ENCODE measurements at regions not wholly inside any gene's neighbourhood (a gene's known extent, or its start where the extent isn't known, plus 50 kb on each side); places are given as distances from the start of the nearest gene placed in this dataset.

DNA sequence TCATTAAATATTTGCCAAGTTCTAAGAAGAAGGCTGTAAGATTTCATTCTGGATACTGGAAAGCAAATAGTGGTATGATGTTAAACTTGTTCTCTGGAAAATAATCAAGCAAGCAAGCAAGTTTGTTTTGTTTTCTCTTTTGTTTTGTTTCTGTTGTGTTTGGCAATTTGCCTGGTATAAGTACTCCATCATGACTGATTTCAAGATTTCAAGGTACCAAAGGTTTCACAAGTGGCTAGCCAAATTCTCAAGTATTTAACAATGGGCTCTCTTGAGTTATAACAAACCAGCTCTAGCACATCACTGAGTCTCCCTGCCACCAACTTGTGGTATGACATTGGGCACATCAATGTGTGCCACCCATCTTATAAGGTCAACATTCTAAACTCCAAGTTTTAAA is 151.7 kb upstream of the IGFBP3 start:
- H3K79me2 ChIP-seq (ENCODE audit: insufficient read depth, low read length): no peaks in the 10 kb centered on the region
- Mint-ChIP-seq H3K27ac (ENCODE audit: unreplicated experiment) (no peak overlapping the region), H3K4me3 (ENCODE audit: unreplicated experiment) (no peak overlapping the region), H3K27me3 (ENCODE audit: low read depth, unreplicated experiment) (no peaks in the 10 kb centered on the region), H3K9me3 (ENCODE audit: unreplicated experiment) (no peaks in the 10 kb centered on the region), H3K4me1 (ENCODE audit: low read depth, unreplicated experiment) (peaks cover 35% of the 10 kb centered on the region), H3K36me3 (ENCODE audit: low read depth, unreplicated experiment) (no peaks in the 10 kb centered on the region)
- no peaks in the 10 kb centered on the region for H3K36me3 ChIP-seq (ENCODE audit: insufficient read depth, low read length)
- peak; percentile 45 for DNase-seq (ENCODE audit: low read depth)
- no peak overlapping the region for H3K27ac ChIP-seq (ENCODE audit: low read depth, low read length)
- H3K4me3 ChIP-seq (ENCODE audit: insufficient read depth, low read depth, low read length): no peak overlapping the region
- peak; percentile 39 for FAIRE-seq
- H3K4me2 ChIP-seq (ENCODE audit: low read length): no peak overlapping the region
- H4K20me1 ChIP-seq (ENCODE audit: insufficient read depth, low read length): no peaks in the 10 kb centered on the region
- no peaks in the 10 kb centered on the region for H3K9me3 ChIP-seq (ENCODE audit: insufficient read depth, low read depth, low read length)
- peaks cover 7% of the 10 kb centered on the region for H3K4me1 ChIP-seq (ENCODE audit: insufficient read depth, low read length)
- no peak overlapping the region for H2AFZ ChIP-seq (ENCODE audit: low read depth, low read length)
- H3K27me3 ChIP-seq (ENCODE audit: insufficient read depth, low read length): no peaks in the 10 kb centered on the region
- TF ChIP-seq, protein P1, sequence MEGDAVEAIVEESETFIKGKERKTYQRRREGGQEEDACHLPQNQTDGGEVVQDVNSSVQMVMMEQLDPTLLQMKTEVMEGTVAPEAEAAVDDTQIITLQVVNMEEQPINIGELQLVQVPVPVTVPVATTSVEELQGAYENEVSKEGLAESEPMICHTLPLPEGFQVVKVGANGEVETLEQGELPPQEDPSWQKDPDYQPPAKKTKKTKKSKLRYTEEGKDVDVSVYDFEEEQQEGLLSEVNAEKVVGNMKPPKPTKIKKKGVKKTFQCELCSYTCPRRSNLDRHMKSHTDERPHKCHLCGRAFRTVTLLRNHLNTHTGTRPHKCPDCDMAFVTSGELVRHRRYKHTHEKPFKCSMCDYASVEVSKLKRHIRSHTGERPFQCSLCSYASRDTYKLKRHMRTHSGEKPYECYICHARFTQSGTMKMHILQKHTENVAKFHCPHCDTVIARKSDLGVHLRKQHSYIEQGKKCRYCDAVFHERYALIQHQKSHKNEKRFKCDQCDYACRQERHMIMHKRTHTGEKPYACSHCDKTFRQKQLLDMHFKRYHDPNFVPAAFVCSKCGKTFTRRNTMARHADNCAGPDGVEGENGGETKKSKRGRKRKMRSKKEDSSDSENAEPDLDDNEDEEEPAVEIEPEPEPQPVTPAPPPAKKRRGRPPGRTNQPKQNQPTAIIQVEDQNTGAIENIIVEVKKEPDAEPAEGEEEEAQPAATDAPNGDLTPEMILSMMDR (IDR thresholded peaks at IDR 0.05; ENCODE audit: insufficient read depth, low read depth, low read length): no peak
- TF ChIP-seq EZH2 (IDR thresholded peaks at IDR 0.05; ENCODE audit: insufficient read depth, low read length): no peak
- H3K9ac ChIP-seq (ENCODE audit: low read length): no peak overlapping the region

DNA sequence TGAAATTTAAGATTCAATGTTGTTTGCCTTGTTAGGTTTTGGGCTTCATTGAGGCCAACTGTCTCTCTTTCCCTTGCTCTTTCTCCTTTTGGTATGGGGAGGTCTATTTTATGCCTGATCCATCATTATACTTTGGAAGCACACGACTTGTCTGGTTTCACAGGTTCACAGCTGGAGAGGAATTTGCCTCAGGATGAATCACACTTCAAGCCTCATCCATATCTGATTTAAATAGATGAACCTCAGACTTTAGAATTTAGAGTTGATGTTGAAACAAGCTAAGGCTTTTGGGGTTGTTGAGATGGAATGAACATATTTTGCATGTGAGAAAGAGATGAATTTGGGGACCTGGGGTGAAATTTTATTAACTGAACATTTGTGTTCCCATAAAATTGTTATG is 150.5 kb upstream of the IGFBP3 start:
- FAIRE-seq (peak; percentile 67), DNase-seq (ENCODE audit: low read depth) (peak; percentile 75)
- Histone ChIP-seq H4K20me1 (ENCODE audit: insufficient read depth, low read length) (no peaks in the 10 kb centered on the region), H3K9ac (ENCODE audit: low read length) (no peak overlapping the region), H3K4me2 (ENCODE audit: low read length) (peak overlapping the region; percentile 6), H3K36me3 (ENCODE audit: insufficient read depth, low read length) (no peaks in the 10 kb centered on the region), H3K4me3 (ENCODE audit: insufficient read depth, low read depth, low read length) (no peak overlapping the region), H2AFZ (ENCODE audit: low read depth, low read length) (no peak overlapping the region), H3K27me3 (ENCODE audit: insufficient read depth, low read length) (no peaks in the 10 kb centered on the region), H3K27ac (ENCODE audit: low read depth, low read length) (peak overlapping the region; percentile 44), H3K9me3 (ENCODE audit: insufficient read depth, low read depth, low read length) (no peaks in the 10 kb centered on the region), H3K79me2 (ENCODE audit: insufficient read depth, low read length) (no peaks in the 10 kb centered on the region), H3K4me1 (ENCODE audit: insufficient read depth, low read length) (peaks cover 7% of the 10 kb centered on the region)
- no peaks in the 10 kb centered on the region for H3K27me3 Mint-ChIP-seq (ENCODE audit: low read depth, unreplicated experiment)
- no peaks in the 10 kb centered on the region for H3K9me3 Mint-ChIP-seq (ENCODE audit: unreplicated experiment)
- H3K4me1 Mint-ChIP-seq (ENCODE audit: low read depth, unreplicated experiment): peaks cover 30% of the 10 kb centered on the region
- peak overlapping the region; percentile 88 for H3K27ac Mint-ChIP-seq (ENCODE audit: unreplicated experiment)
- H3K36me3 Mint-ChIP-seq (ENCODE audit: low read depth, unreplicated experiment): no peaks in the 10 kb centered on the region
- TF ChIP-seq, protein P1 (IDR thresholded peaks at IDR 0.05; ENCODE audit: insufficient read depth, low read depth, low read length): no peak
- TF ChIP-seq EZH2 (IDR thresholded peaks at IDR 0.05; ENCODE audit: insufficient read depth, low read length): no peak
- H3K4me3 Mint-ChIP-seq (ENCODE audit: unreplicated experiment): no peak overlapping the region

DNA sequence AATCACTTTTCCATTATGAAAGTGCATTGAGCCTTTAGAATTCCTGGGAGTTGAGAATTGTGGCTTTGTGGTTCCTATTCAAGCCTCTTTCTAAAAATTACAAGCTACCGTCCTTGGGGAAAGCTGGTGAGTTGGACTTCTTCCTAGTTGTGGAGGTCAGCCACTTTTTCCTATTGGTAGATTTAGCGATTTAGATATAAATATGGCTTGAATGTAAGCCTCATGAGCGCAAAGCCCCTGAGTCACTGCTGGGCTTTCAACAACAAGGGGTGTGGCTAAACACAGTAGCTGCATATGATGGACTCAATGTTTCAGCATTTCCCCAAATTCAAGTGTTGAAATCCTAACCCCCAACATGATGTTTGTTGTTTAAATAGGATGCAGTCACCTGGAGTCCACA is 150.0 kb upstream of the IGFBP3 start:
- no peak overlapping the region for H3K4me3 ChIP-seq (ENCODE audit: insufficient read depth, low read depth, low read length)
- peak; percentile 85 for FAIRE-seq
- peaks cover 25% of the 10 kb centered on the region for H3K4me1 Mint-ChIP-seq (ENCODE audit: low read depth, unreplicated experiment)
- H4K20me1 ChIP-seq (ENCODE audit: insufficient read depth, low read length): no peaks in the 10 kb centered on the region
- DNase-seq (ENCODE audit: low read depth): peak; percentile 93
- H3K36me3 ChIP-seq (ENCODE audit: insufficient read depth, low read length): no peaks in the 10 kb centered on the region
- H2AFZ ChIP-seq (ENCODE audit: low read depth, low read length): no peak overlapping the region
- no peak overlapping the region for H3K4me3 Mint-ChIP-seq (ENCODE audit: unreplicated experiment)
- peak overlapping the region; percentile 88 for H3K27ac Mint-ChIP-seq (ENCODE audit: unreplicated experiment)
- H3K4me2 ChIP-seq (ENCODE audit: low read length): peak overlapping the region; percentile 6
- TF ChIP-seq, protein P1 (IDR thresholded peaks at IDR 0.05; ENCODE audit: insufficient read depth, low read depth, low read length): no peak
- TF ChIP-seq EZH2 (IDR thresholded peaks at IDR 0.05; ENCODE audit: insufficient read depth, low read length): no peak
- no peaks in the 10 kb centered on the region for H3K9me3 ChIP-seq (ENCODE audit: insufficient read depth, low read depth, low read length)
- H3K4me1 ChIP-seq (ENCODE audit: insufficient read depth, low read length): peaks cover 7% of the 10 kb centered on the region
- peak overlapping the region; percentile 44 for H3K27ac ChIP-seq (ENCODE audit: low read depth, low read length)
- no peak overlapping the region for H3K9ac ChIP-seq (ENCODE audit: low read length)
- H3K27me3 ChIP-seq (ENCODE audit: insufficient read depth, low read length): no peaks in the 10 kb centered on the region
- no peaks in the 10 kb centered on the region for H3K36me3 Mint-ChIP-seq (ENCODE audit: low read depth, unreplicated experiment)
- no peaks in the 10 kb centered on the region for H3K27me3 Mint-ChIP-seq (ENCODE audit: low read depth, unreplicated experiment)
- H3K79me2 ChIP-seq (ENCODE audit: insufficient read depth, low read length): no peaks in the 10 kb centered on the region
- no peaks in the 10 kb centered on the region for H3K9me3 Mint-ChIP-seq (ENCODE audit: unreplicated experiment)
